GM21526 (cell line): ENCODE measurements at regions not wholly inside any gene's neighbourhood (a gene's known extent, or its start where the extent isn't known, plus 50 kb on each side); places are given as distances from the start of the nearest gene placed in this dataset.

ENCODE experiments used
- ATAC-seq: cut with Tn5 transposase; IDR thresholded peaks from one replicate; pipeline ENCODE4 v1.9.1; 2021; ENCODE audit warnings: moderate library complexity; ENCODE audit not compliant: unreplicated experiment, low FRiP score

- no peak for ATAC-seq
Observed at GRCh38 chr7:25647872-25648271, 419.6 kb upstream of the NPVF start.

DNA sequence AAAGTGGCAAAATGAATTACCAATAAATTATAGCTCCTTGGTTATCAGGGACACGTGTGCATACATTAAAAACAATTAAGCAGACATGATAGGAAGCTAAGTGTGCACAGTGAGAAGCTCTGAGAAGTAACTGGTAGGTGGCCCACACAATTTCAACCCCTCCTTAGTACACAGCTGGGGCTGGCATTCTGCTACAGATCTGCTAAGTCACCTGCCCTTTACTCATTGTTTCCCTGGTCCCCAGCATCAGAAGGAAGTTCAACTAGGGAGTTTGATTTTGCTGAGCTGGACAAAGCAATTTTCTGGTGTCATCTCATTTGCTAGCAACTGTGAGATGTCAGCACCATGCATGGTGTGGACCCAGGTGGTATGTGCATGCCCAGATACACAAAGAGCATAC, 424.1 kb upstream of the NPVF start:
- ATAC-seq = no peak

DNA sequence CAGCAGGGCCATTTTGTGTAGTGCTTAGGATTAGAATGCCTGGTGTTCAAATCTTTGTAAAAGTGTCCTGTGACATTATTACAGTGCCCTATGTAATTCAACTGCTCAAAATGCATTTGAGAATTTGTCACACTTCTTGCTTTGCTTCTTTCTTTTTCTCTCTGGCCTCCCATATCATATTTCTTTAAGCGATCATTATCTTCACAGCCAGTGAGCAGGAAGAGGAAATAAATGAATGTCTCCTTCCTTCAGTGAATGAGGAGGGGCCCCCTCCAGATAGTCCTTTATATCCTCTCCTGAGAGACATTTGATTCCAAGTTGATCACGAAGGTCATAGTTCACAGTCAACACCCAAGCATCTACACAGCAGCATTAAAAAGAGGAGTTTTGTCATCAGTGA, 425.1 kb upstream of the NPVF start:
- ATAC-seq = no peak

- no peak for ATAC-seq
Observed at GRCh38 chr7:25656071-25656470, 427.8 kb upstream of the NPVF start.

DNA sequence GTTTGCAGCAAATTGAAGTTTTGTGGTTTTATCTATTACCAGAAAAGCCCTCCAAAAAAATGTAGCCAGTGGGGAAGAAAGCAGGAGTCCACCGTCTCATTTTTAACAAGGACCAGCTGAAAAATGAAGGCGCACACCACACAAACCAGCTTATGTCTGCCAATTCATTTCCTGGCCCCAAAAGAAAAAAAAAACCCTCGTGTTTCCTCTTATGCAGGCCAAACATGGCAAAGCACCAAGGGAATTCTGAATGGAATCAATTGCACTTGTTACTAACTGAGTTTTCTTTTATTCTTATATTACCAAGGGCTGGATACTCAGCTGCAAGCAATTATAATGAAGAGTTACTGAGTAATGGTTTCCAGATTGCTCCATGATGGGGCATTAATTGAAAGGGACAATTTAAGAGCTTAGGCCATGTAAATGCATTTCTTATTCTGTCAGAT, 428.3 kb upstream of the NPVF start:
- no peak for ATAC-seq

- ATAC-seq = no peak
Observed at GRCh38 chr7:25658375-25658774, 430.1 kb upstream of the NPVF start.

- ATAC-seq = no peak
Observed at GRCh38 chr7:25659841-25660240, 431.6 kb upstream of the NPVF start.

DNA sequence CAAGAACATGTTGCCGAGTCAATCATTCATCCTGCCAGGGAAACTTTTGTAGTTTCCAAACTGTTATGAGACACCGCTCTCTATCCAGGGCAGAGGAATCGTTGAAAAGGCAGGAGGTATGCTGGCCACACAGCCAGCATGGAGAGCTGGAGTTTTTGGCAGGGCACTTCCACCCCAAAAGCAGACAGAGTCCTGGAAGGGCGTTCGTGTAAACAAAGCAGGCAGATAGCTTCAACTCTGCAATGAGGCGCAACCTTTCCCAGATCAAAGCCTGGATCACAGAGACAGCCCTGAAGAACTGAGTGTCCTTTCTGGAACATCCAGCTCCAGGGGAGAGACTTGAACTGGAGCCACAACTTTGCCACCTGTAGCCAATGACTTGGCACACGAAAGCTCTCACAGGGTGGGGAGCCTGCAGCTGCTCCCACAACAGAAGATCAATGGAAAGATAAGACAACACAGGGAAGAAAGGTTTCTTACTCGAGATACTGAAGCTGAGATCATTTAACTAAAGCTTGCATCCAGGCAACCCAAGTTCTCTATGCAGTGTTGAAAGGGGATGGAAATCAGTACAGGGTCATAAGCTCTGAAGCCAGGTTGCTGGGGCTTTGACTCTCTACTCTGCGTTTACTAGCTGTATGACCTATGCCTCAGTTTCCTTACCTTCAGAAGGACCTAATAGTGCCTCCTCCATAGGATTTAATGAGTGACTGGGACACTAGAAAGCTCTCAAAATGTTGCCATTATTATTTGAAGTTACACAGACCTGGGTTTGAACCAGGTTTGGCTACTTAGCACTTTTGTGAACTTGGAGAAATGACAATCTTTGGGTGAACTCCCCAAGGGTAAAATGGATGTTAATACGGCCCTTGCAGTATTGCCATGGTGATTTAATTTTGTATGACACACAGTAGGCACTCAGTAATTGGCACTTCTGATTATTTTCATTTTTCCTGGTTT, 434.8 kb upstream of the NPVF start:
- ATAC-seq = no peak

DNA sequence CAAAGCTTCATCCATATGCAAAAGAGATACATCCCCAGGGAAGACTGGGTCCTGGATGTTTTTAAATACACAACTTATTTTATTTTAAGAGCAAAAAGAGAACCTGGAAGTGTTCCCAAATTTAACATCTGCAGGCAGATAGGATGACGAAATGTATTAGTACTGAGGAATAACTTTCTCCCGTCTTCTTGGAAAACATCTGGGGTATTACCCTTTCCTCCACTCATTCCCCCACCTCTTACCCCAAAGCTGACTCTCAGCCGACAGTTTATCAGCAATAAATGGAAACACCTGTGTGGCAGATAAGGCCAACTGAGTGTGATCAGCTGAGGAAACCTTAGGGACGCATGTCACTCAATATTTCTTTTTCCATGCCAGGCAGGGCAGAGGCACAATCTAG, 435.6 kb upstream of the NPVF start:
- ATAC-seq = peak; percentile 7

DNA sequence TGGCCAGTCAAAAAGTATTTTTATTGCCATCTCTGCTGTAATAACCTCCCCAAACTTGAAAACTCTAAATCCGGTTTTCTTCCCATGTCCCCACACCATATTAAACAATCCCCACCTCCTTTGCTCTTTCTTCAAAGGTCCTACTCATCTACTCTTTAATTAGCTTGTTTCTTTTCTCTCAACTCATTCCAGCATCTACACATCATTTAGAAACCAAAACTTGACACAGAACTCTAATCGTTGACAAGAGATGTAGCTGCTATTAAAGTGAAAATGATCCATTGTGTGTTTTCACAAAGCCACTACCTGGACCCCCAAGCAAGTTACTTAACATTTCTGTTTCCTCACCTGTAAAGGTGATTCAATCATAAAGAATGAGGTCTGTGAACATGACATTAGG, 436.3 kb upstream of the NPVF start:
- ATAC-seq = peak; percentile 68

GRCh38 chr7:25665374-25665773, 437.1 kb upstream of the NPVF start:
- no peak for ATAC-seq

- ATAC-seq = no peak
Observed at GRCh38 chr7:25665903-25666670, 437.8 kb upstream of the NPVF start.

DNA sequence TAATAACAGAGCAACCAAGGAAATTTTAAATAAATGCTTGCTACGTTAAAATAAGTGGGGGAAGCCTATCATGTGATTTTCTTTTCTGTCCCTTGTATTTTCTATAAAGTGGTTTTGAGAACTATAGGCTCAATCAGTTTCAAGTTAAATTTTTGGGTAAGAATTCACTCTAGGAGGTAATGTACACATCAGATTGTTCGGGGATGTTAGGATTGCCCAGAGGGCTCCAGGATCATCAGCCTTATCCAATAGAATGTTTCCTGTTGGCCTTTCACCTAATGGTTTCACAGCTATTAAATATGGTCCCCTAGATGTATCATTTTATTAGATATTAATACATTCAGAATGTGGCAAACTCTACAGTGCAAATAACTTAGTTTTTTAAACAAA, 438.4 kb upstream of the NPVF start:
- no peak for ATAC-seq

DNA sequence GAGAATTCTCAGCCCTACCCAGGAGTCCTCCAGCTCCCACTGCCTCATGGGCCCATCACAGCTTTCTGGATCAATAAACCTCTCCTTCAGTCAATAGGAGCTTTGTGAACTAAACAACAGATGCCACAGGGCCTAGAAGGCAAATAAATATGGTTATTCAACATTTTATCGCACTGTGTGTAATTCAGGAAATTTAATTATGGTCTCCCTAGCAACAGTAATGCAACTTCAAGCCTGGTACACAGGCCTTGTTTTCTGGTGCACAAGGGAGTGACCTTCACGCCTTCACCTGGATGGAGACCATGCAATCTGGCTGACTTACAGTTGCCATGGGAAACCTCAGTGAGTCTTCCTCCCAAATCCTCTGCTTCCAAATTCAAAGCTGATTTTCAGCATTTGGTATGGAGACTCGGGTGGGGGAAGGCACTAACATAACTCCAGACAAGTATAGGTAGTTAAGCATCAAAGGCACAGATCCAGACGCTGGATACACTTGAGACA, 441.0 kb upstream of the NPVF start:
- no peak for ATAC-seq

DNA sequence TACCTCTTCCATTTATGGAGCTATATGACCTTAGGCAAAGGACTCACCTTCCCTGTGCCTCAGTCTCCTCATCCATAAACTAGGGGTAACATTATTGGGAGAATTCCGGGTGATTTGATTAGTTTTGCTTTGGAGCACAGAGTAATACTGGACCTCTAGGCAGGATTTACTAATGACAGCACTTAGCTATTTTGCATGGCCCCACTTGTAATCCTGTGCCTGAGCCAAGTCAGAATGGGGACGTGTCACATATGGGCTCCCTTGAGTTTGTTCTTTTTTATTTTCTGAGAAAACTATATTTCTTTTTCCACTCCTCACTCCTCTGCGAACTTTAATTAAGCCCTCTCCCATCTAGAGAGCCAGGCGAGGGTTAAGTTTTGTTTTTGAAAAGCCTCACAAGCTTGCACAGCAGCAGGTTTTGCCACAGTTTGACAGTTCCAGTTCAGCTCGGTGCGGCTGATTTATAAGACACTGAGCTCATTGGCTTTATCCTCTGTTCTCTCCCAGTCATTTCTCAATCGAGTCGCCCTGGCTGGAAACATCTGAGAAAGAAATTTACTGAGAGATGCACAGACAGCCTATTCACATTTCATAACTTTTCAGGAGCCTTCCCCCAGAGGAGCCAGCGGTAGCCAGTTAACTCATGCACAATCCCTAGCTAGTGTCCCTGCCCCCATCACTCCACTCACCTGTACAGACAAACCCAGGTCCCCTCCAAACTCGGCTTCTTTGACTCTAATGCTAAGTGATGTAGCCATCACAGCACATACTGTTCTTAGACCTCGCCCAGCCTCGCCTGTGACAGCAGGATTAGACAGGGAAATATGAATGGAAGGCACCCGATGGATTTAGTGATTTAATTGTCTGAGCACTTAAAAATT, 441.9 kb upstream of the NPVF start:
- no peak for ATAC-seq

GRCh38 chr7:25671111-25671510, 442.8 kb upstream of the NPVF start:
- ATAC-seq = no peak

DNA sequence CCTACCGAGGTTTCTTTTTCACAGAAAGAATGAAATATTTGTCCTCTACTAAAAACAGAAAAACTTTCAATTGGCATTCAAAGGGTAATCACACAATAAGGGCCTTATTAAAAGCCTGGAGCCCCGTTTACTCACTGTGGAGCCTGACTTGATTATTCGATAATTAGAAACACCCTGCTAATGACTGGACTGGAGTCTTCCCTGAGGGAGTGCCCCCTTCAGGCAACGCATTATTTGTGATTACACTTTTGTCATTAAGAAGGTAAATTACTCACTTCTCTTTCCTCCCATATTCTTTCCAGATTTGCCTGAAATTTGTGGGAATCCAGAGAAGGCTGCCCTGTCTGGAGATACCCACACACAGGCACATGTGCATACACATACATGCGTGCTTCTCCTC, 444.2 kb upstream of the NPVF start:
- ATAC-seq = no peak

DNA sequence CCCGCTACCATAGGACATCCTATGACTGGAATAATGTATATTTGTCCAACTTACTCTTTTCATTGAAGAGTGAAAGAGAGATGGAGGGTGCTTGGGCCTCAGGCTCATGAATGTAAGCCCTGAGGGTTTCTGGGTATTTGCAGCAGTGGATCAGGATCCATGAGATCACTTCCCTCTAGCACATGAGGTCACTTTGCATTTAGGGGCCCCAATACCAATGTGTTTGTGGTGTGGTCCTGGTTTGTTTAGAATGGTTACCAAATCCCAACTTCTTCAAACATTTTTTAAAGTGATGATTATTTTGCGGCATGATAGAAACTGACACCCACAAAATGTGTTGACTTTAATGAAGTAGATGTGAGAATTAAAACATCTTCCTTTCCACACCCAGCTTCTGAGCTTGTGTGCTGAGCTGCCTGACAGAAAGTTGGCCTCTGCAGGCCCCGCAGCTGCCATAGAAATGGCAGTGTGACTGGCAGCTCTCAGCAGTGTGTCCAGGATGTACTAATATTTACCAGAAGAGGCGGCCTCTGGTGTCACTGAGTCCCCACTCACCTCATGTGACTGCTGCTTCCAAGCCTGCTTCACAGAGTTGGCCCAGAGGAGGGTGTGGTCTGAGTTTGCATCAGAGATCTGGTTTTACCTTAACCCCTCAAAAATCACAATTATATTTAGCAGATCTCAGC, 447.6 kb upstream of the NPVF start:
- no peak for ATAC-seq

DNA sequence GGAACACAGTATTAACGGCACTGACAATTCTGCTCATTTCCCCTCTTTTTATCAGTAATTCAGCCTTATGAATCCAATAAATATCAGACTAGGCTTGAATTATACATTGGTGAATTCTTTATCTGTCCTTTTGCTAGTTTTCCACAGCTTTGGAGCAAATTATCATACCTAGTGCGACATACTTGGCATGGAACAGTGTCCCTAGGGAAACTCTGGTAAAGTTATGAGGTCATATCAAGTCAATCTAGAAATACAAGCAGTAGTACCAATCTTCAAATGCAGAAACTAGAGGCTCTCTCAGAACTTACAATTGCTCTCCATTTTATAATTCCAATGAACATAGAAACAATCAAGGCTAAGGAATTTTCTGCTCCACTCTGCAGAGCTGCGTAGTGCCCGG, 449.3 kb upstream of the NPVF start:
- no peak for ATAC-seq

DNA sequence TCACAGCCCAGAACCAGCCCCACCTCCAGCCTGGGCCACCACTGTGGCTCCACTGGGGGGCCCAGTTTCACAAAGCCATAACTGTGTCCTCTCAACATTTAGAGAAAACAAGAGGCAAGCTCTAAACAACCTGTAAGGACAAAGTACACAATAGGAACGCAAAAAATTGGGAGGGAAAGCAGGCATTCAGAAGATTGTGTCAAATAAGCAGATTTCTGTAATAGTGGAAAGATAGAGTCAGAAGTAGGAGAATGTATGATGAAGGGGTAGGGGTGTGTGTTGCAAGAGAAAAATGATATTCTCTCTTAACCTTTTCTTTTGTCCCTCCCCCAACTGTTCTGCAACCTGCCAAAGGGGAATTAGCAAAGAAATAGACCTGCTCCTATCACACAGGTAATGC, 449.9 kb upstream of the NPVF start:
- no peak for ATAC-seq
